ENCODE measurements at regions not wholly inside any gene's neighbourhood (a gene's known extent, or its start where the extent isn't known, plus 50 kb on each side); places are given as distances from the start of the nearest gene placed in this dataset.

GRCh38 chr12:23368590-23368989 is 580.9 kb downstream of the SOX5 start:
- Histone ChIP-seq H3K9ac (ENCODE audit: control insufficient read depth, extremely low read depth, insufficient read depth, low read length) (no peak overlapping the region), H3K4me1 (ENCODE audit: control insufficient read depth, extremely low read depth, insufficient read depth, low read length) (no peaks in the 10 kb centered on the region), H4K20me1 (ENCODE audit: control insufficient read depth, extremely low read depth, insufficient read depth, low read length) (no peaks in the 10 kb centered on the region), H3K9me3 (ENCODE audit: control insufficient read depth, low read depth, low read length) (no peaks in the 10 kb centered on the region), H3K27ac (ENCODE audit: control insufficient read depth, insufficient read depth, low read length) (no peak overlapping the region), H3K9me1 (ENCODE audit: control insufficient read depth, extremely low read depth, insufficient read depth, low read length) (no peaks in the 10 kb centered on the region), H3K4me2 (ENCODE audit: control insufficient read depth, extremely low read depth, insufficient read depth, low read depth, low read length) (no peak overlapping the region), H2AFZ (ENCODE audit: control insufficient read depth, low read length) (no peak overlapping the region), H3K36me3 (ENCODE audit: control insufficient read depth in 2 of 2, extremely low read depth in 1 of 2, insufficient read depth in 2 of 2, low read length in 2 of 2) (no peaks in the 10 kb centered on the region), H3K79me2 (ENCODE audit: control insufficient read depth, insufficient read depth, low read length) (no peaks in the 10 kb centered on the region), H3K27me3 (ENCODE audit: control insufficient read depth, extremely low read depth, insufficient read depth, low read length) (no peaks in the 10 kb centered on the region), H3K4me3 (ENCODE audit: control insufficient read depth in 2 of 3, extremely low read depth in 1 of 3, insufficient read depth in 2 of 3, low read depth in 1 of 3, low read length in 3 of 3) (no peak overlapping the region)
- no peak for DNase-seq (ENCODE audit: low read depth, low spot score)
- dilution Hi-C loops (cut with MboI; ENCODE audit: extremely low pct_ligation_motif_present, low sequenced_read_pairs): no loop called here
- TF ChIP-seq CTCF (optimal IDR thresholded peaks at IDR 0.05 in 1 of 3, IDR thresholded peaks at IDR 0.05 in 1 of 3, conservative IDR thresholded peaks at IDR 0.05 in 1 of 3; ENCODE audit: extremely low read depth in 1 of 3, insufficient read depth in 2 of 3, low read length in 3 of 3) (no peak), EZH2 (IDR thresholded peaks at IDR 0.05; ENCODE audit: low read length) (no peak)
- FAIRE-seq: no peak

GRCh38 chr12:23375621-23376020 is 573.8 kb downstream of the SOX5 start:
- Histone ChIP-seq H3K9me3 (ENCODE audit: control insufficient read depth, low read depth, low read length) (no peaks in the 10 kb centered on the region), H3K36me3 (ENCODE audit: control insufficient read depth in 2 of 2, extremely low read depth in 1 of 2, insufficient read depth in 2 of 2, low read length in 2 of 2) (no peaks in the 10 kb centered on the region), H3K4me3 (ENCODE audit: control insufficient read depth in 2 of 3, extremely low read depth in 1 of 3, insufficient read depth in 2 of 3, low read depth in 1 of 3, low read length in 3 of 3) (no peak overlapping the region), H3K4me1 (ENCODE audit: control insufficient read depth, extremely low read depth, insufficient read depth, low read length) (no peaks in the 10 kb centered on the region), H2AFZ (ENCODE audit: control insufficient read depth, low read length) (no peak overlapping the region), H3K9me1 (ENCODE audit: control insufficient read depth, extremely low read depth, insufficient read depth, low read length) (no peaks in the 10 kb centered on the region), H3K4me2 (ENCODE audit: control insufficient read depth, extremely low read depth, insufficient read depth, low read depth, low read length) (no peak overlapping the region), H3K79me2 (ENCODE audit: control insufficient read depth, insufficient read depth, low read length) (no peaks in the 10 kb centered on the region), H3K27me3 (ENCODE audit: control insufficient read depth, extremely low read depth, insufficient read depth, low read length) (no peaks in the 10 kb centered on the region), H4K20me1 (ENCODE audit: control insufficient read depth, extremely low read depth, insufficient read depth, low read length) (no peaks in the 10 kb centered on the region), H3K27ac (ENCODE audit: control insufficient read depth, insufficient read depth, low read length) (no peak overlapping the region), H3K9ac (ENCODE audit: control insufficient read depth, extremely low read depth, insufficient read depth, low read length) (no peak overlapping the region)
- dilution Hi-C loops (cut with MboI; ENCODE audit: extremely low pct_ligation_motif_present, low sequenced_read_pairs): no loop called here
- TF ChIP-seq CTCF (optimal IDR thresholded peaks at IDR 0.05 in 1 of 3, IDR thresholded peaks at IDR 0.05 in 1 of 3, conservative IDR thresholded peaks at IDR 0.05 in 1 of 3; ENCODE audit: extremely low read depth in 1 of 3, insufficient read depth in 2 of 3, low read length in 3 of 3) (no peak), EZH2 (IDR thresholded peaks at IDR 0.05; ENCODE audit: low read length) (no peak)
- FAIRE-seq (no peak), DNase-seq (ENCODE audit: low read depth, low spot score) (no peak)

Data from keratinocyte (primary cell).